Loucy (cell line): ENCODE measurements at regions not wholly inside any gene's neighbourhood (a gene's known extent, or its start where the extent isn't known, plus 50 kb on each side); places are given as distances from the start of the nearest gene placed in this dataset.

Experiments used
- EZH2phosphoT487 ChIP-seq: fragments of 200-600 bp; IDR thresholded peaks from 2 replicates; pipeline ENCODE4 v1.6.1; 2018; ENCODE audit warnings: antibody characterized with exemption, mild to moderate bottlenecking, moderate library complexity, borderline replicate concordance
- TF ChIP-seq, protein P1 (sequence below): fragments of 200-600 bp; sonication (generic); conservative IDR thresholded peaks from 2 replicates; pipeline ENCODE4 v1.5.1; 2014; ENCODE audit warnings: mild to moderate bottlenecking, antibody characterized with exemption, low read length

DNA sequence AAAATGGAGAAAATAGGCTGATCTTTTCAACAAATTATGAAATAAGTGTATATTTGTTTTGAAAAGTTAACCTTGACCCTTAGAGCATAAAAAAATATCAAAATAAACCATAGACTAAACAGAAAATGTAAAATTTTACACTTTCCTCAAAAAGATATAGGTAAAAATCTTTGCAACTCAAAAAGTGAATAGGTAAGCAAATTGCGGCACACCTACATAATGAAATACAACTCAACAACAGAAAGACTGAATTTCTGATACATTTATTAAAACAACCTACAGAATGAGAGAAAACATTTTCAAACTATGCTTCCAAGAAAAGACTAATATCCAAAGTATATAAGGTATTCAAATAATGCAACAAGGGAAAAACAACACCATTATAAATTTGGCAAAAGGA lies 425.7 kb upstream of the KHDRBS2 start:
- TF ChIP-seq, protein P1, sequence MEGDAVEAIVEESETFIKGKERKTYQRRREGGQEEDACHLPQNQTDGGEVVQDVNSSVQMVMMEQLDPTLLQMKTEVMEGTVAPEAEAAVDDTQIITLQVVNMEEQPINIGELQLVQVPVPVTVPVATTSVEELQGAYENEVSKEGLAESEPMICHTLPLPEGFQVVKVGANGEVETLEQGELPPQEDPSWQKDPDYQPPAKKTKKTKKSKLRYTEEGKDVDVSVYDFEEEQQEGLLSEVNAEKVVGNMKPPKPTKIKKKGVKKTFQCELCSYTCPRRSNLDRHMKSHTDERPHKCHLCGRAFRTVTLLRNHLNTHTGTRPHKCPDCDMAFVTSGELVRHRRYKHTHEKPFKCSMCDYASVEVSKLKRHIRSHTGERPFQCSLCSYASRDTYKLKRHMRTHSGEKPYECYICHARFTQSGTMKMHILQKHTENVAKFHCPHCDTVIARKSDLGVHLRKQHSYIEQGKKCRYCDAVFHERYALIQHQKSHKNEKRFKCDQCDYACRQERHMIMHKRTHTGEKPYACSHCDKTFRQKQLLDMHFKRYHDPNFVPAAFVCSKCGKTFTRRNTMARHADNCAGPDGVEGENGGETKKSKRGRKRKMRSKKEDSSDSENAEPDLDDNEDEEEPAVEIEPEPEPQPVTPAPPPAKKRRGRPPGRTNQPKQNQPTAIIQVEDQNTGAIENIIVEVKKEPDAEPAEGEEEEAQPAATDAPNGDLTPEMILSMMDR = no peak
- no peak for TF ChIP-seq EZH2phosphoT487
